ENCODE measurements at regions not wholly inside any gene's neighbourhood (a gene's known extent, or its start where the extent isn't known, plus 50 kb on each side); places are given as distances from the start of the nearest gene placed in this dataset.

DNA sequence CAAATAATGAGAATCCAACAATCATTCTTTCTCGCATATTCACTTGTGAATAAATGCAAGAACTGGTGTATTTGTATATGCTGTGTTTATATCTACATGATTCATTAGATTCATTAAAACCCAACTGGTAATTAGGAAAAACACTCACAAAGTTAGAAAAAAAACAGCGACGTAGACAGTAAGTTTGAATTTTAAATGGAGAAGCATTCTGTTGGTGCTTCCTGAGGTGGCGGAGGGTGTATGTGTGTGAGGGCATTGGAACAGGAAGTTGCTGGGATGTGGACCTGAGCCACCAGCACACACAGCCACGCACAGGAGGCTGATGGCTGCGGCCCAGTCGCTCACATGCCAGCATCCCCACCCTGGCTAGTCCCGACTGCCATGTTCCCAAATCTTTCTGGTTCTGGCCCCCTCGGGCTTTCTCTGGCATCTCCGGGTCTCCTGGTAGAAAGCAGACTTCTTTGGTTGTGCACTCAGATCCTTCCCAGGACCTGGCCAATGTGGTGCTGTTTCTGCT lies 121.6 kb upstream of the IRF2BP2 start:
- no peak for DNase-seq

DNA sequence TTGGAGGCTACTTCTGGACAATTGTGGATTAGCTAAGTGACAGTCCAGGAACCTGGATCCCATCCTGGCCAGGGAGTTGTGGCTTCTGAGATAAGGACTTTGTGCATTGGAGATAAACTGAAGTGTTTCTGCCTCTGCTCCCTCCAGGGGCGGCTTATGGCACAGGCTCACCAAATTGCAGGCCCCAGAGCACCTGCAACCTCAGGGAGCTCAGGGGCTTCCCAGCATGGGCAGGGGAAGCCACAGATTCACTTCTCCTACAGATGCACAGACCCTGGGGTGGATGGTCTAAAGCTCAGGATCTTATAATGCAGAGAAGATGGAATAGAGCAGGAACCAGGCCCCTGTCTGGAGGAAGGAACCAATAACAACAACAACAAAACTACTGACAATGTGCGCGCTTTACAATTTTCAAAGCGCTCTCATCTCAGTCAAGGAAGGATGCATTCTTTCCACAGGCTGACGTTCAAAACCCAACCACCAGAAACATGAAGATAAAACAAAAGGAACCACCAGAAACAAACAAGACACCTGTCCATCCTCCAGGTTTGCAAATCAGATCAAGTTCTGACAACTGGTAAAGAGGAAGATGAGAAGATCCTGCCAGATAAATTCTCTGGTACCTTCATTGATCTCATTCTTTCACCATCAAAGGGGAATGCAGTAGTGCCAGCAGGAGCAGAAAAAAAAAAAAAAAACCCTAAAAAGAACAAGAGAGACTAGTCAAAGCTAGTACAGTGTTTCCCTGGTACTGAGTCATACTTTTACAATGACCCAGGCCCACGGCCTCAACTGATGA lies 121.0 kb upstream of the IRF2BP2 start:
- no peak for DNase-seq

DNA sequence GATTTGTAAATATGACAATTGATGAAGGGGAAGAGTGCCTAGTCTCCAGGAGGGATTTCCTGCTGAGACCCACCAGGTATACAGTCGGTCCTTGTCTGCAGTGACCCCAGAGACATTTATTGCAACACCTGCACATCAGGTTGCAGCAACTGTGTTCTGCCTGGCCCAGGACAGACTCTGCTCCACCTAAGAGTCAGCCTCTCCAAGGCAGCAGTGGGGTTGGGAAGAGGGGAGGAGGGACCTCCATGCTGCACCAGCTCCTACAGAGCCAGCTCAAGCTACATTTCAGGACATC lies 120.4 kb upstream of the IRF2BP2 start:
- no peak for DNase-seq

DNA sequence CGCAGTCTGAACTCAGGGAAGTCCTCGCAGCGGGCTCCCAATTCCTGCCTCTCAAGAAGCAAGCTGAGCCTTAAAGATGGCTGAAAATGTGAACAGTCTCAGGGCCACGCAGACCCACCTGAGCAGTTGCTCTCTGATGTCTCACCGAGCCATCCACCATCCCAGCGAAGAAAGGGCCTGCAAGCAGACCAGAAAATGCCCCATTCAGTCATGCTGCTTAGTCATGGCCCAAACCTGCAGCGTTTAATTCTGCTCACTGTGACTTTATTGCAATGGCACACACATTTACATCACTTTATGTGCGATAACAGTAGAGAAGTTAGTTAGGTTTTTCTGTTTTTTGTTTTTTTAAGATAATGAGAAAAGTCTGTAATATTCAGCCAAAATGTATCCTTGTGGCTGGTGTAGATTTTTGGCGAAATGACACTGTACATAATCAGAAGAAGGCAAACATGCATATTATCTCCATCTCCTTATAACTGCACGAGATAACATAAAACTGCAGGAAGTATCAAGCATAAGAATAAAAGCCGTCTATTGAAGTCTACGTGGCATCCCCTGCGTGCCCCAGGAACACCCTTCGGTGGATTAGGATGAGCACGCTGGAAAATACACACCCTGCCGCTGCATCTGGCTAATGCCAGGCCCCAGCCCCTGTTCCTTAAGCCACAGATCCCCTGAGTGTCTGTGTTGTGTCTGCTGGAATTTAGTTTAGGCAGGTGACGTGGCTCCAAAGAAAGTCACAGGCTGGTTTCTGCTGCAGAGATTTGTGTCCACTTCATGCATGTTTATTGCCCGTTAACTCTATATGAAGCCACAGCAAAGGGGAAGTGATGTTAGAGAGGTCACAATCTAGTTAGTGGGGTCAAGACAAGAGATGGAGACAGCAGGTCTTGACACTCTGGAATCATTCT lies 119.8 kb upstream of the IRF2BP2 start:
- no peak for DNase-seq

DNA sequence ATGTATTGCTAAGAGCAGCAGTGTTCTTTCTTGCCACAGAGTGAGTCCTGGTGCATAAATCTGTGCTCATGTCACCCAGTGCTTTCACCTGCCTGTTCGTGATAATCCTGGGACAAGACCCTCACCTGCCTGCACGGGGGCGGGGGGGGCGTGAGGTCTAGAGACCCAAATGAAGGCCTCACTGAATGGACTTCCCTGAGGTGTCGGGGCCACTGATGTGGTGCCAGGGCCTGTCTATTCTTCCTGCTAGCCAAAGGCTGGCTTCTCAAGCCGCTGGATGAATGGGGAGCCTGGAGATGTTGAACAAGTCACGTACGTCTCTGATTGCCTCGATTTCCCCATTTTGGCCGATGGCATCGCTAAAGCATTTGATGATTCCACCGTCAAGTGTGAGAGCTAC lies 118.8 kb upstream of the IRF2BP2 start:
- DNase-seq: no peak

DNA sequence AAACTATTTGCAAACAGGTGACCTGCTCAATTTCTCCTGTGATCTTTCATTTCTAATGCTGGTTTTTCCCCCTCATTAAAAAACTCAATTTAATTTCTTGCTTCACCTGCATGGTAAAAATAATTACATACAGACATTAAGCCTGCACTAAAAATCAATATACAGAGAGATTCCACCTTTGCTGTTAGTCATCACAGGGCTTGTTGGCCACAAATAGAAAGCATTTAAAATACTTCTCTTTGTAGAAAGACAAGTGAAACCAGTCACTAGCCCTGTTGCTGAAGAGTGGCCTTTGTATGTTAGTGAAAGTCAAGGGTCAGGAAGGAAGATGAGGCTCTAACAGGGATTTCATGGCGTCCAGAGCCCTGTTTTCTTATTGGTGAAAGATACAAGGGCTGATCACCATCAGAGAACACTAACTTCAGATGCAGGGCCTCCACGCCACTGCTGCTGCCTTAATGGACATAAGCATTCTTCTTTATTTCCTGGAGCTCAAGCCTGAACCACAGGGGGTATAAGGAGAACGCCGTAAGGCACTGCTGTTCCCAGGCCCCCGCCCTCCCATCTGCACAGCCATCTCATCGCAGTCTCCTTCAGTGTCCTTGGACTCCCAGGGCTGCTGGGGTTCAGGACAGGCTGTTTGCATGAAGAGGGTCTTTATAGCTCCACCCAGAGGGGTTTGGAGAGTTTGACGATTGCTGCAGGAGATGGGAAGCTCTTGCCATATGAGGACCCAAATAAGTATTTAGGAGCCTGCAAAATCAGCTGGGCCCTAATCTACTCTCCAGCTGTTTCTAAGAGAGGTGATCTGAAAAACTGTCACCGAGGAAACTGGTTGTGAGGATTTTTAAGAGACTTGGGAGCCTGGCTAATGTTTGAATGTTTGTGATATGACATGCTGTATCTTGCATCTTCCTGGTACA lies 117.3 kb upstream of the IRF2BP2 start:
- no peak for DNase-seq

DNA sequence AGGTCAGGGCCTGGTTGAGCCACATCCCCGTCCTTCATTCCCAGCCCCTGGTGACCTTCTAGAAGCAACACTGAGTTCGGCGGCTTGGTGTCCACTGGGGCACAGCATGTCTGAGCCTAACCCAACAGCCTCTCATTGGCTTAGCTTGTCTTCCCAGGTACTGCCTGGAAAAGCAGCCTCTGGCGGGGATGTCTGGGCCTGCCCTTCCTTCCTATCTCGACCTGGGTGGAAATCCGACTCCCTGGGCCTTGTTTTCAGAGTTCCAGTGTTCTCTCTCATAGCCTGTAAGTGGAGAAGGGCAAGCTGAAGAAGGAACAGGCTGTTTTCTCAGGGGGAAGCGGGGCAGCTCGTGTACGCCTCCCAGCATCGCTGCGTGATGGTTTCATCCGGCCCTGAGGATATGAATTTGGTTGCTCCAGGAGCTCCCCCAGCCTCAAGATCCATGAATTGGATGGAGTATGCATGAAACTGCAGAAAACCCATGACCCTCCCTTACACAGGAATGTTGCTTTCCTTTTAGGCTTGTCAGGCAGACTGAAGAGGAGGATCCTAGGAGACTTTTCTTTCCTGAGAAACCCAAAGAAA lies 116.5 kb upstream of the IRF2BP2 start:
- DNase-seq: no peak

DNA sequence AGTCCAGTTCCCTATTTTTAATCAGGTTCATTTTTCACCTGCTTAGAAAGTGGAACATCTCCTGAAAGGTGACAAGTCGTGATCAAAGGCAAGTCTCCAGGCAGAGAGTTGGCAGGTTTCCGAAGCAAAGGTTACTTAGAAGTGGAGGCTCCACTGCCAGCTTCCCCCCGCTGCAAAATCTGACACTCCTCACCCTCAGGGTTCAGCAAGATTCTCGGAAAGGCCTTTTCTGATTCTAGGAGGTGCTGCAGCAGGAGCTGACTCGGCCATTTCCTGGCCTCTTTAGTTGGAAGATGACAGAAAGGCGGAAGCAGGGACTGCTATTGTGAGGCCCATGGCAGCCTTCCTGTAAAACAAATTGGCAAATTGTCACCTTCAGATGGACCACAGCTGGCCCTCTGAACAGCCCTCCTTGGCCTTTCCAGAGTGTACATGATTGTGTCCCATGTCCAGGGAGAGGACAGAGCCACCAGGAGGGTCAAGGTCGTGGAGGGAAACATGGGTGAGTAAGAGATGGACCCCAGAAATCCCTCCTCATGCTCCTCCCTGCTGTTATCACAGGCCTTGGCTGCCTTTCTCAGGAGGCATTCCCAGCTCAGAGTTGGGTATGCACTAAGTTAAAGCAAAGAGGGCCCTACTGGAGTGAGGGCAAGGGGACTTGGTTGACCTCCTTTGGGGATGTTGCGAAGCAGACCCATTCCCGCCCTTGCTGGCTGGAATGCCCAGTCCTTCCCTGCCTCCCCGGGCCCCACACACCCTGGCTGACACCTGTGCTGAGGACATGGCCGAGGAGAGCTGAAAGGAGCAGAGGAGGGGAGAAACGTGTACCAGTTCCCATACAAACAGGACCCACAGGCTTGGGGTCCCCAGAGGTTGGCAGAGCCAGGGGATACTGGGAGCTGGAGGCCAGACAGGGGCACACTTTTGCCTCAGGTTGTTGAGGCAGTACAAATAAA lies 115.5 kb upstream of the IRF2BP2 start:
- DNase-seq: no peak

DNA sequence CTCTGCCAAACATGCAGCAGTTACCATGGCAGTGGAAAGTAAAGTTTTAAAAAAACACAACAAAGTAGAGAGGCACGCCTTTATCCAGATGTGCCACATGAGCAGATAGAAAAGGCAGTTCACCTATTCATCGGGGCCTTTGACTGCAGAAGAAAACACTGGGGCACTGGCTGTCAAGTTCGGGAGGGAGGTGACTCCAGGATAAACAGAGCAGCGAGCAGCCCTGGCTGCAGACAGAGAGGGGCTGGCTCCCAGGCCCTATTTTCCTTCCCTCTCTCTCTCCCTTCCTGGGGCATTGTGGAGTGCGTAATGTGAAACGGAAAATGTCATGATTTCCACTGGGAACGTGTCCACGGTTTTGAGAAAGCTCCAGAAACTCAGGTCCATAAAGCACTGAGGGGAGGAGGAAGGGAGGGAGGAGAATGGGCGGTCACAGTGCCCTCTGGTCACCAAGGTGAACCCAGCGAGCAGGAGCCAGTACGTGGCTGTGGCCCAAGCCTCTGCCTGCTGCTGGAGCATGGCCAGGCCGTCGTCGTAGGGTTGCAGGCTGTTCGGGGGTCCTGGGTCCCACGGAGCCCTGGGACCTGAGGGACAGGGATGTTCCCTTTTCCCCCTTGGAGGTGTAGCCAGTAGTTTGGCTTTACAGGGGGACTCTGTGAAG lies 114.7 kb upstream of the IRF2BP2 start:
- no peak for DNase-seq

DNA sequence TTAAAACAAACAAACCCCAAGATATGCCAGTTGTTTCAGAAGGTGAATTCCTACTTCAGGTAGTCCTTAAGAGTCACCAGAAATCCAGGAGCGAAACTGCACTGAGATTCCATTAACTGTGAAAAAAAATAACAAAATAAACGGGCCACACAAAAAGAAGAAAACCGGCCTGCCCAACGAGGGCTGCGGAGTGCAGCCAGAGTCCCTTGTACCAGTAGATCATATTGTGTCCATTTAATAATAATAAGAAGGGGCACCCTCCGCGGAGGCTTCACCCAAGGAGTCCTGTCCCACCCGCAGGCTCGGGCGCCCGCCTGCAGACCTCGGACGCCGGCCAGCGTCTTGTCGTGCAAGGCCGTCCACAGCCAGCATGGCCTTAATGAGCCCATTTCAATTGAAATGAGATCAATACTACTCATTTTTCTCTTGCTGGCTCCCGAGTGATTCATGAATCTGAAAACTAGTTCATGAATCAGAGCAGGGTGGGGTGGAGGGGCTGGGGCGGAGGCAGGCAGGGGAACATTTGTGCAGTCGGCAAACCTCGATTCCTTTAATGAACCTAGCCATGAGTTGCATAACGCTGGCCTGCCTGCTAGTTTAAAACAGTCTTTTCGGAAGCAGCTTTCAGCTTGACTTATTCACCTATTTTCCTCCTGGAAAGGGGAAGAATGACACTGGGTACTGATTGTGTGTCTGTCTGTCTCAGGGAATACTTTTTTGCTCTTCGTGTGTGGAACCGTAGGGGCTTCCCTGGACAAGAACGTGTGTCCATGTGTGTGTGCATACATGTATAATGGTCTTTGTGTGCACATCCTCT lies 113.1 kb upstream of the IRF2BP2 start:
- DNase-seq: peak; percentile 78

DNA sequence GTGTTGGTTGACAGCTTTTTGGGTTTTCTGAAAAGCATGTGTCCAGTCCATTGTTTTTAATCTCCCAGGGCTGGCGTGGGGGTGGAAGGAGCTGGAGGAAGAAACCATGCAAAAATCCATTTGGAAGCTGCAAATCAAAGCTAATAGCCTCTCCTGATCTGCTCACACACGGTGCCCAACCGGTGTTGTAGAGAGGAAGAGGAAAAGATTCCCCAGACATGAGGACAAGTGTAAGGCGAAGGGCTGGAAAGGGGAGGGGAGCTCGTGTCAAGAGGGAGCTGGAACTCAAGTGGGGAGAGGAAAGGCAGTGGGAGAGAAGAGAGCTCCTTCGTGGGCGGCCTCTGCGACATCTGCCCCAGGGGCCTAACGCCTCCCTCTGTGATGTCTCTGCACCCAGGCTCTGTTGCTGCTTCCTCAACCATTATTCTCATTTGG lies 112.3 kb upstream of the IRF2BP2 start:
- DNase-seq: no peak

DNA sequence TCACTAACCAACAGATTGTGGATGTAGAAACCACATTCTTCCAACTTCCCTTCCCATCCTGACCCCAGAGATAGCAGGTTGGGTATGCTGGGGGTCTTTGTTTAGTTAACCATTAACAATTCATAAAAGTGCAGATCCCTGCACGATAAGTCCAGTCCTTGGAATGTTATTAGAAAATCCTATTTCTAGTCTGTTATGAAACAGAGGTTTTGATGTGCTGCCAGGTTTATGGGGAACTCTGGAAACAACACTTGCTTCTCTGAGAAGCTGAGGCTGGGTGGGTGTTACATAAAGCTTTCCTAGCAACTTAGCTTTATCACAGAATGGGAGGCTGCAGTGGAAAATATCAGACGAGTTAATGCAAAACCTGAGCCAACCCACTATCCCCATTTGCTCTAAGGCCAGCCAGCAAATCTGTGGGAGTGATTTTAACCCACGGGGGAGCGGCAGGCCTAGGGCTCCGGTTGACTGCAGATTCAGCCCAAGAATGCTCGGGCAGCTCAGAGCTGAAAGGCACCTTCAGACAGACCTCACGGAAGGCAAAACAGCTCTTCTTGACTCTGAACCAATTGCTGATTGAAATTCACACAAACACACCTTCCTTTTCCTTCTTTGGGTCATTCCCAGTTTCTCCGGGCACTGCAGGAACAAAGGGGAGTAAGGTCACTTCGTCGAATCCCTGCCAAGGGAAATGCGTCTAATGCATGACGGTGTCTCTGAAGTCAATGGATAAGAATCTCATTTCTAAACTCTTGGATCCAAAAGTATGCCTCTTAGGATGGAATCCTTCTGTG lies 111.7 kb upstream of the IRF2BP2 start:
- peak; percentile 53 for DNase-seq

DNA sequence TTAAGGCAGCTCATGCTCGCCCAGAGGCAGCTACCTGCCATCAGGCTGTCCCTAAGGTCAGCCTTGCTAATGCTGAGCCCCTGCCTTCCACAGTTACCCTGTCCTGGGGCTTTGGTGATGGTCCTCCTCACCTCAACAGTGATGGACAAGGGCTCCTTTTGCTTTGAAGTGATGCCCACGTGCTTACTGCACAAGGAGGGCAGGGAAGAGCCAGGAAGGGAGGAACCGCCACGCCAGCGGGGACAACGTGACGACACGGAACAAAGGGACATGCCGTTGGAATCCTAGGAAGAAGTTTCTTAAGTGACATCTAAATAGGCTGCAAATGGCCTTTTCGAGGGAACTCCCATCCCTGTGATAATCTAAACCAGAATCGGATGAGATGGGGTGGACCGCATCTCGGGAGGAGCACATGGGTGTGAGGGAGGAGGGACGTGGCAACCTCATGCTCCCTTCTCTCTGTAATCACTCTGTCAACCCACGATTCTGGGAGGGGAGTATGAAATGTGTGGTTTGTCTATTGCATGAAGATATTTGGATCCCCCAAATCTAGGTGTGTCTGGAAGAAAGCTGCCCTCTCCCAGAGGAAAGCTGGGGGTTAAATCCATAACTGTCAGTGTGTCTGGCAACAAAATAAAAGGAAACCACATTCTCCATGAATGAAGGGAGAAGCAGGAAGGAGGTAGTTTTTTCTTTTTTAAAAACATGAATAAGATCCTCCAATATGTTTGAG lies 110.9 kb upstream of the IRF2BP2 start:
- no peak for DNase-seq

DNA sequence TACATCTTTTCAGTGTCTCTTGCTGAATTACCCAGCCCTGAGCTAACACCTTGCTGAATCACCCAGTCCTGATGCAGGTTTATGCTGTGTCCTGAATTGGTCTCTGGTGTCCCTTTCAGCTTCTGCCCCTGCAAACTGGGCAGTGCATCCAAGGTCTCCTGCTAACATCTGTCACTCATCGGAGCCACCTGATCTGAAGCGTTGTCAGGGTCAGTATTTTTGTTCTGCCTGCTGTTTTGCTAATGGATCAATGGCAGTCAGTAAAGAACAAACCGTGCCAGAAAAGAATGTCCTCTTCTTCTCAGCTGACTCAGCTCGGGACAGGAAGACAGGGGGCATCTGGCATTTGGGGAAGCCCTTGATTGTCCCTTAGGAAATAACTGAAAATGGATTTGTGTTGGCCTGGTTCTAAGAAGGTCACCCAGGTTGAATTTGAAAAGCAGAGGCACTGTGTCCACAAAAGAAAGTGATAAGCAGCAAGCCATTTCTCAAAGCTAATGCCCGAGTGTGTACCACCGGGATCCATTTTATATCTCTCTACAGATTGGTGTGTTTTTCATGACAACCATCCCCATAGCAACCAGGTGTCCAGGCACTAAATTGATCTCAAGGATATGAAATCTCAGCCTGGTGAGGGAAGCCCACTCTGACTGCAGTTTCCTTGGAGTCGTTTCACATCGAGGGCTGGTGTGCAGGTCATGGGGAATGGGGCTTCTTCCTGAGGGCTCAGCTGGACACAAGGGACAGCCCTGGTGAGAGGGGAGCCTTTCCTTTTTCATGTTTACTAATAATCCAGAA lies 109.7 kb upstream of the IRF2BP2 start:
- no peak for DNase-seq

DNA sequence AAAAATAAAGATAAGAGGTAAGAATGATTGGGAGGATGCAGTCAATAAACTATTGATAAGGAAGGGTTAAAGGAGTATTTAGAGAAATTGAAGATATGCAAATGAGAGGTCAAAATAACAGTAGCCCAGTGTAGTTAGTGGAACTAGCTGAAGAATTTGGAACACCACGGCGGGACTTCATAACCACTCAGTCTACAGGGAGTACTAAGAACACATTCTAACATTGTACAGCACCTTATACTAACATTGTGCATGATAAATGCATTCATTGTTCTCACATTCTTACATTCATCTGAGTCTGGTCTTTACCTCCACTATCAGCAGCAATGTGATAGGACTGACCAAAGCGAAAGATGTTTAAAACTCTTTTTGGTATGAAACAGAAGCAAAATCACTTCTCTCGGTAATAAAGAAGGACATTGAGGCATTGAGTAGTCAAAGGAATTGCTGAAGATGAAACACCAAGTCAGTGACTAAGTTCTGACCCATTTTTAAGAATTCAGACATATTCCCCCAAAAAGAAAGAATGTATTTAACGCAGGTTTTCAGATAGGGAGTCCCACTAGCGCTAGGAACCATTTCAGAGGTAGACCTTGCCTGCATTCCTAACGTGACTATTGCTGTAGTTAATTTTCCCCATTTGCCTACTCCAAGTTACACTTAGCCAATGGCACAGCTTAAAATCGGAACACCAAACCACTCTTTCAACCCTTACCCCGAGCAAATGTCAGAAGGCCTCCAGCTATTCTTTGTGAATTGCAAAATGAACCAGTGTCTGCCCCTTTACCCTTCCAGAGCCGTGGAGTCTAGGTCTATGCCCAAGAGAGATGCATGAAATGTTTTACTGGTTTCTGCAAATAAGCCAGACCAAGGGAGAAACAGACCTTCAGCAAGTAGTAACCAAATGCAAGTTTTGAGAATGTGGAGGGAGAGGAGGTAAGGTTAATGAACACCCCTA lies 108.8 kb upstream of the IRF2BP2 start:
- DNase-seq: no peak
